ENCODE measurements at regions not wholly inside any gene's neighbourhood (a gene's known extent, or its start where the extent isn't known, plus 50 kb on each side); places are given as distances from the start of the nearest gene placed in this dataset.

GRCh38 chr5:25006734-25007133 lies 362.0 kb upstream of the CDH10 start:
- ATAC-seq = peak; percentile 97
- TF ChIP-seq TCF4 (CRISPR knock-in tag; IDR thresholded peaks at IDR 0.05; ENCODE audit: borderline replicate concordance) = no peak
- no peak for TF ChIP-seq ZNF565 (CRISPR knock-in tag; conservative IDR thresholded peaks at IDR 0.05; ENCODE audit: low read depth)
- TF ChIP-seq BACH2 (CRISPR knock-in tag; IDR thresholded peaks at IDR 0.05; ENCODE audit: borderline replicate concordance) = no peak
- TF ChIP-seq, protein P1, sequence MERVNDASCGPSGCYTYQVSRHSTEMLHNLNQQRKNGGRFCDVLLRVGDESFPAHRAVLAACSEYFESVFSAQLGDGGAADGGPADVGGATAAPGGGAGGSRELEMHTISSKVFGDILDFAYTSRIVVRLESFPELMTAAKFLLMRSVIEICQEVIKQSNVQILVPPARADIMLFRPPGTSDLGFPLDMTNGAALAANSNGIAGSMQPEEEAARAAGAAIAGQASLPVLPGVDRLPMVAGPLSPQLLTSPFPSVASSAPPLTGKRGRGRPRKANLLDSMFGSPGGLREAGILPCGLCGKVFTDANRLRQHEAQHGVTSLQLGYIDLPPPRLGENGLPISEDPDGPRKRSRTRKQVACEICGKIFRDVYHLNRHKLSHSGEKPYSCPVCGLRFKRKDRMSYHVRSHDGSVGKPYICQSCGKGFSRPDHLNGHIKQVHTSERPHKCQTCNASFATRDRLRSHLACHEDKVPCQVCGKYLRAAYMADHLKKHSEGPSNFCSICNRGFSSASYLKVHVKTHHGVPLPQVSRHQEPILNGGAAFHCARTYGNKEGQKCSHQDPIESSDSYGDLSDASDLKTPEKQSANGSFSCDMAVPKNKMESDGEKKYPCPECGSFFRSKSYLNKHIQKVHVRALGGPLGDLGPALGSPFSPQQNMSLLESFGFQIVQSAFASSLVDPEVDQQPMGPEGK (CRISPR knock-in tag; IDR thresholded peaks at IDR 0.05; ENCODE audit: borderline replicate concordance) = no peak
- no peak for TF ChIP-seq RARB (CRISPR knock-in tag; IDR thresholded peaks at IDR 0.05)
- no peak for TF ChIP-seq OSR1 (CRISPR knock-in tag; IDR thresholded peaks at IDR 0.05)
- TF ChIP-seq PPARA (CRISPR knock-in tag; IDR thresholded peaks at IDR 0.05; ENCODE audit: borderline replicate concordance) = no peak
- no peak for TF ChIP-seq CREB5 (CRISPR knock-in tag; IDR thresholded peaks at IDR 0.05; ENCODE audit: low read depth)

DNA sequence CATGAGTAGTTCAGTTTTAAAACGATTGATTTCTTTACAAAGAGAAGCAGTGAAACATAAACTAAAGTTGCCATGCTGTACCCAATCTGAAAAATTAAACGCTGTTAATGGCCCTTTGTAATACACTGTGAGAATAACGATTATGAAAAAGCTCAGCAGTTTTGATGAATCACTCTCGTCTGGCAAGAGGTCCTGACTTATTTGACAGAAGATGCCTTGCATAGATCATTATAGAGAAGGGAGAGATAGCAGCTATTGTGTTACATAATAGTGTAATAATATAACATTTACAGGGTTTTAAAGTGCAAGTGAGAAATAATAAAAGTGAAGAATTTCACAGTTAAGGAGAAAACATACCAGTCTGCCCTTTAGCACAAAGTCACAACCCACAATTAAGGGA lies 361.5 kb upstream of the CDH10 start:
- TF ChIP-seq GLIS3 (CRISPR knock-in tag; IDR thresholded peaks at IDR 0.05) = no peak
- TF ChIP-seq, protein P2, sequence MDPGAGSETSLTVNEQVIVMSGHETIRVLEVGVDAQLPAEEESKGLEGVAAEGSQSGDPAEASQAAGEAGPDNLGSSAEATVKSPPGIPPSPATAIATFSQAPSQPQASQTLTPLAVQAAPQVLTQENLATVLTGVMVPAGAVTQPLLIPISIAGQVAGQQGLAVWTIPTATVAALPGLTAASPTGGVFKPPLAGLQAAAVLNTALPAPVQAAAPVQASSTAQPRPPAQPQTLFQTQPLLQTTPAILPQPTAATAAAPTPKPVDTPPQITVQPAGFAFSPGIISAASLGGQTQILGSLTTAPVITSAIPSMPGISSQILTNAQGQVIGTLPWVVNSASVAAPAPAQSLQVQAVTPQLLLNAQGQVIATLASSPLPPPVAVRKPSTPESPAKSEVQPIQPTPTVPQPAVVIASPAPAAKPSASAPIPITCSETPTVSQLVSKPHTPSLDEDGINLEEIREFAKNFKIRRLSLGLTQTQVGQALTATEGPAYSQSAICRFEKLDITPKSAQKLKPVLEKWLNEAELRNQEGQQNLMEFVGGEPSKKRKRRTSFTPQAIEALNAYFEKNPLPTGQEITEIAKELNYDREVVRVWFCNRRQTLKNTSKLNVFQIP (CRISPR knock-in tag; IDR thresholded peaks at IDR 0.05; ENCODE audit: borderline replicate concordance, low read depth) = no peak
- no peak; the same call in 2 of the 3 replicates for ATAC-seq

- no peak for ATAC-seq
- no peak for TF ChIP-seq CSDC2 (CRISPR knock-in tag; IDR thresholded peaks at IDR 0.05)
- no peak for TF ChIP-seq ZFP3 (CRISPR knock-in tag; IDR thresholded peaks at IDR 0.05)
- TF ChIP-seq TOX (CRISPR knock-in tag; IDR thresholded peaks at IDR 0.05; ENCODE audit: borderline replicate concordance) = no peak
- TF ChIP-seq ARNTL (CRISPR knock-in tag; IDR thresholded peaks at IDR 0.05; ENCODE audit: borderline replicate concordance, low read depth) = no peak
- no peak for TF ChIP-seq SNAI2 (CRISPR knock-in tag; IDR thresholded peaks at IDR 0.05)
- TF ChIP-seq, protein P2 (CRISPR knock-in tag; IDR thresholded peaks at IDR 0.05; ENCODE audit: borderline replicate concordance, low read depth) = no peak
- TF ChIP-seq RARB (CRISPR knock-in tag; IDR thresholded peaks at IDR 0.05) = no peak
- TF ChIP-seq ZNF70 (CRISPR knock-in tag; IDR thresholded peaks at IDR 0.05) = no peak
- no peak for TF ChIP-seq CREB5 (CRISPR knock-in tag; IDR thresholded peaks at IDR 0.05; ENCODE audit: low read depth)
- no peak for TF ChIP-seq GLIS3 (CRISPR knock-in tag; IDR thresholded peaks at IDR 0.05)
- no peak for TF ChIP-seq BACH2 (CRISPR knock-in tag; IDR thresholded peaks at IDR 0.05; ENCODE audit: borderline replicate concordance)
- TF ChIP-seq ZC3H10 (CRISPR knock-in tag; IDR thresholded peaks at IDR 0.05) = no peak
- no peak for TF ChIP-seq ESRRG (CRISPR knock-in tag; IDR thresholded peaks at IDR 0.05)
- no peak for TF ChIP-seq TSHZ2 (CRISPR knock-in tag; IDR thresholded peaks at IDR 0.05)
- TF ChIP-seq, protein P1 (CRISPR knock-in tag; IDR thresholded peaks at IDR 0.05; ENCODE audit: borderline replicate concordance) = no peak
- TF ChIP-seq ISL1 (CRISPR knock-in tag; IDR thresholded peaks at IDR 0.05) = no peak
- no peak for TF ChIP-seq ZNF565 (CRISPR knock-in tag; conservative IDR thresholded peaks at IDR 0.05; ENCODE audit: low read depth)
Observed at GRCh38 chr5:25005431-25005830, 360.7 kb upstream of the CDH10 start.

Measured in SK-N-SH treated with all-trans-retinoic acid at 6 μM for 48 hours (cell line).